NT2/D1 (cell line): ENCODE measurements at regions not wholly inside any gene's neighbourhood (a gene's known extent, or its start where the extent isn't known, plus 50 kb on each side); places are given as distances from the start of the nearest gene placed in this dataset.

Experiments
- DNase-seq: peaks from one replicate; pipeline ENCODE4 v3.0.0-alpha.2; 2011; ENCODE audit warnings: low read depth, low spot score
- H3K27me3 ChIP-seq: 2 replicates; pipeline ENCODE4 v1.6.0; 2011; ENCODE audit warnings: mild to moderate bottlenecking; ENCODE audit not compliant: insufficient read length, insufficient read depth
- H3K36me3 ChIP-seq: 2 replicates; pipeline ENCODE4 v1.6.1; 2011; ENCODE audit warnings: mild to moderate bottlenecking, low read length, mixed read lengths; ENCODE audit not compliant: insufficient read depth, insufficient read length
- H3K4me1 ChIP-seq: 2 replicates; pipeline ENCODE4 v1.5.1; 2011; ENCODE audit not compliant: insufficient read depth, insufficient read length
- H3K4me3 ChIP-seq: 2 replicates; pipeline ENCODE4 v1.5.1; 2011; ENCODE audit warnings: low read depth; ENCODE audit not compliant: insufficient read length
- H3K9ac ChIP-seq: 2 replicates; pipeline ENCODE4 v1.6.0; 2011; ENCODE audit warnings: low read depth; ENCODE audit not compliant: insufficient read length
- H3K9me3 ChIP-seq: 2 replicates; pipeline ENCODE4 v1.5.1; 2011; ENCODE audit warnings: mild to moderate bottlenecking, low read length; ENCODE audit not compliant: insufficient read depth
- SUZ12 ChIP-seq: IDR thresholded peaks from 2 replicates; pipeline ENCODE4 v1.6.1; 2011; ENCODE audit not compliant: insufficient read length, insufficient read depth; ENCODE audit errors: extremely low read depth
- YY1 ChIP-seq: IDR thresholded peaks from 2 replicates; pipeline ENCODE4 v1.6.1; 2011; ENCODE audit not compliant: insufficient read length, insufficient read depth
- ZNF274 ChIP-seq: IDR thresholded peaks from 2 replicates; pipeline ENCODE4 v1.6.1; 2011; ENCODE audit warnings: mild to moderate bottlenecking, low read depth, low read length

GRCh38 chr3:78186404-78186803 lies 1146.5 kb downstream of the ROBO2 start:
- DNase-seq = no peak
- H3K36me3 ChIP-seq = no peaks in the 10 kb centered on the region
- peaks cover 10% of the 10 kb centered on the region; the same call in 1 of the 2 replicates for H3K9me3 ChIP-seq
- no peak overlapping the region for H3K9ac ChIP-seq
- TF ChIP-seq ZNF274 (no peak), SUZ12 (no peak), YY1 (no peak)
- H3K4me3 ChIP-seq = no peak overlapping the region
- H3K27me3 ChIP-seq = no peaks in the 10 kb centered on the region
- no peaks in the 10 kb centered on the region for H3K4me1 ChIP-seq

GRCh38 chr3:78201091-78201490 lies 1161.2 kb downstream of the ROBO2 start:
- Histone ChIP-seq H3K4me3 (no peak overlapping the region), H3K27me3 (no peaks in the 10 kb centered on the region), H3K9me3 (no peaks in the 10 kb centered on the region), H3K36me3 (no peaks in the 10 kb centered on the region), H3K4me1 (no peaks in the 10 kb centered on the region), H3K9ac (no peak overlapping the region)
- no peak for DNase-seq
- TF ChIP-seq SUZ12 (no peak), ZNF274 (no peak), YY1 (no peak)

GRCh38 chr3:78204977-78205376 lies 1165.1 kb downstream of the ROBO2 start:
- Histone ChIP-seq H3K27me3 (no peaks in the 10 kb centered on the region), H3K9me3 (no peaks in the 10 kb centered on the region), H3K4me1 (no peaks in the 10 kb centered on the region), H3K36me3 (no peaks in the 10 kb centered on the region), H3K4me3 (no peak overlapping the region), H3K9ac (no peak overlapping the region)
- TF ChIP-seq YY1 = no peak
- TF ChIP-seq ZNF274 = no peak
- TF ChIP-seq SUZ12 = no peak
- no peak for DNase-seq

GRCh38 chr3:78221300-78221699 lies 1181.4 kb downstream of the ROBO2 start:
- Histone ChIP-seq H3K36me3 (no peaks in the 10 kb centered on the region), H3K9me3 (no peaks in the 10 kb centered on the region), H3K27me3 (no peaks in the 10 kb centered on the region), H3K4me3 (no peak overlapping the region), H3K4me1 (no peaks in the 10 kb centered on the region), H3K9ac (no peak overlapping the region)
- no peak for TF ChIP-seq ZNF274
- no peak for TF ChIP-seq YY1
- no peak for TF ChIP-seq SUZ12
- DNase-seq = no peak

- no peaks in the 10 kb centered on the region for H3K4me1 ChIP-seq
- no peaks in the 10 kb centered on the region for H3K36me3 ChIP-seq
- no peaks in the 10 kb centered on the region for H3K9me3 ChIP-seq
- H3K9ac ChIP-seq = no peak overlapping the region
- DNase-seq = no peak
- no peaks in the 10 kb centered on the region for H3K27me3 ChIP-seq
- H3K4me3 ChIP-seq = no peak overlapping the region
- TF ChIP-seq SUZ12 (no peak), YY1 (no peak), ZNF274 (no peak)
Observed at GRCh38 chr3:78221796-78222195, 1181.9 kb downstream of the ROBO2 start.

- Histone ChIP-seq H3K9ac (no peak overlapping the region), H3K4me3 (no peak overlapping the region), H3K9me3 (peaks cover 7% of the 10 kb centered on the region), H3K36me3 (no peaks in the 10 kb centered on the region), H3K27me3 (no peaks in the 10 kb centered on the region), H3K4me1 (no peaks in the 10 kb centered on the region)
- TF ChIP-seq SUZ12 (no peak), YY1 (no peak), ZNF274 (no peak)
- no peak for DNase-seq
Observed at GRCh38 chr3:78235841-78236240, 1195.9 kb downstream of the ROBO2 start.

GRCh38 chr3:78238811-78239210 lies 1198.9 kb downstream of the ROBO2 start:
- H3K9me3 ChIP-seq = peaks cover 23% of the 10 kb centered on the region
- H3K27me3 ChIP-seq = no peaks in the 10 kb centered on the region
- DNase-seq = no peak
- H3K36me3 ChIP-seq = no peaks in the 10 kb centered on the region
- TF ChIP-seq SUZ12 = no peak
- no peak for TF ChIP-seq YY1
- TF ChIP-seq ZNF274 = no peak
- H3K9ac ChIP-seq = no peak overlapping the region
- no peak overlapping the region for H3K4me3 ChIP-seq
- no peaks in the 10 kb centered on the region for H3K4me1 ChIP-seq

- Histone ChIP-seq H3K27me3 (no peaks in the 10 kb centered on the region), H3K4me3 (no peak overlapping the region), H3K9me3 (peaks cover 37% of the 10 kb centered on the region), H3K4me1 (no peaks in the 10 kb centered on the region), H3K9ac (no peak overlapping the region), H3K36me3 (no peaks in the 10 kb centered on the region)
- TF ChIP-seq ZNF274 (no peak), YY1 (no peak), SUZ12 (no peak)
- DNase-seq = no peak
Observed at GRCh38 chr3:78242724-78243123, 1202.8 kb downstream of the ROBO2 start.
